Stimulated activated CD8-positive, alpha-beta memory T cell treated with anti-CD3 and anti-CD28 coated beads, Interleukin-12 subunit alpha, Interleukin-12 subunit beta, amount 100 ng/mL, for 4 hours (primary cell): ENCODE measurements at regions not wholly inside any gene's neighbourhood (a gene's known extent, or its start where the extent isn't known, plus 50 kb on each side); places are given as distances from the start of the nearest gene placed in this dataset.

Source experiments
- DNase-seq: peaks from one replicate; pipeline ENCODE4 v3.0.0-alpha.2; 2020; ENCODE audit warnings: low read depth

DNA sequence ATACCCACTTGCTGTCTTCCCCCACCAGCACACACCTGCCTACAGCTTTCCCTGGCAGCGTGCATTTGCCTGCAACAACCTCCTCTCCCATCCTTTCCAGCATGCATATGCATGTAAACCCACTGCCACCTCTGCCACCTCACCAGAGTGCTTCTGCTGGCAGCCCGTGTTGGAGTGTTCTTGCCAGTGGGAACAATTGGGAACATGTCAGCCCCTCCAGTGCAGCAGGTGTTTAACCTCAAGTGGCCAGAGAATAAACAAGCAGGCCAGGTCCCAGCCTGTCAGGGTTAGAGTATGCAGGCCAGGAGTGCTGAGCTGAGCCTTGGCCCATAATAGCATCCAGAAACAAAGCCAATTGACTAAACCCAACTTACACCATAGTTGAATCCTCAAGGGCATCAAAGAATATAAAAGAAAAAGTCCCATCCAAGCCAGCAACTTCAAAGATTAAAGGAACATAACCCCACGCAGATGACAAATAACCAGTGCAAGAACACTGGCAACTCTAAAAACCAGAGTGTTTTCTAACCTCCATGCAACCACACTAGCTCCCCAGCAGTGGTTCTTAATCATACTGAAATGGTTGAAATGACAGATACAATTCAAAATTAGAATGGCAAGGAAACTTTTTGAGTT, 1212.1 kb upstream of the CITED2 start:
- no peak for DNase-seq

DNA sequence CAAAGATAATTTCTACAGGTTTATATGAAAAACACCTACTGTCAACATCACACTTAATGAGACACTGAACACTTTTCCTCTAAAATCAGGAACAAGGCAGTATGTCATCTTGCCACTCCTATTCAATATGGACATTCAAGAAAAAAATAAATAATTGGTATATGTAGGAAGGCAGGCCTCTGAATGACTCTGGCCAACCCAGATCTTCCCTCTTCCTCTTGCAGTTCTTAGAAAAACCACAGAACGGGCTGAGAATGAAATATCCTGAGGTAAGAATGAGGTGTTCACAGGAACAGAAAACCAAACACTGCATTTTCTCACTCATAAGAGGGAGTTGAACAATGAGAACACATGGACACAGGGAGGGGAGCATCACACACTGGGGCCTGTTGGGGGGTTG, 1207.2 kb upstream of the CITED2 start:
- no peak for DNase-seq

DNA sequence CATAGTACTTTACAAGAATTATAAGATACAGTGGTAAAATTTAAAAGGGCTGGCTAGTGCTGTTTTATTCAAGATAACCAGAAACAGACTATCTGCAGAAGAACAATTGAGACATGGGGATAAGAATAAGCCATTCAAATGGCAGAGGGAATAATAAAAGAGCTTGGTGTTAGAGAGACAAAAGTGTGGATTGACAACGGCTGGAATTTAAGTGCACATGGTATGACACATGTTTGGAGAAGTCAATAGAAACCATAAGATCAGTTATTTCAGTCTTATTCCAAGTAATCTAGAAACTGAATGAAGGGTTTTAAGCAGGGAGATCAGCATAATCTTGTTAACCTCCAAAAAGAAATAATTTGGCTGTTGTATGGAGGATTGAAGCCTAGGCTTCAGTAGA, 1205.5 kb upstream of the CITED2 start:
- no peak for DNase-seq

GRCh38 chr6:140576004-140576555, 1201.6 kb upstream of the CITED2 start:
- no peak for DNase-seq

DNA sequence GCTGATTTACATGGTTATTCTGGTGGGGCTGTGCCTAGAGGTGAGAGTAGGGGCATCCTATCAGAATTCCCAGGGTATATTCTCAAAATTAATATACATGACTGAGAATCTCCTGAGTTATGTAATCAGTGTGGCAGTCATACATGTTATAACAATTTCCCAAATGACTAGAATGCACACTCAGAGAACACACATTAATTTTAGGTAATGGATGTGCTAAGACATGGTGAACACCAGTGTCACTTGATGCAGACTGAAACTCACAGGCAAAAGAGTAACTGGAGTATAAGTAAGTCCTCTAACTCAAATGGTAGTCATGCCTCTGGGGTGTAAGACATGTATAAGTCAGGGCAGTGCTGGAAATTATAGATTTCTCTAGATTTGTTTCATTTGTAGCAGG, 1198.4 kb upstream of the CITED2 start:
- DNase-seq: no peak

- DNase-seq: no peak
These were observed 1197.7 kb upstream of the CITED2 start for GRCh38 chr6:140572129-140572528.

DNA sequence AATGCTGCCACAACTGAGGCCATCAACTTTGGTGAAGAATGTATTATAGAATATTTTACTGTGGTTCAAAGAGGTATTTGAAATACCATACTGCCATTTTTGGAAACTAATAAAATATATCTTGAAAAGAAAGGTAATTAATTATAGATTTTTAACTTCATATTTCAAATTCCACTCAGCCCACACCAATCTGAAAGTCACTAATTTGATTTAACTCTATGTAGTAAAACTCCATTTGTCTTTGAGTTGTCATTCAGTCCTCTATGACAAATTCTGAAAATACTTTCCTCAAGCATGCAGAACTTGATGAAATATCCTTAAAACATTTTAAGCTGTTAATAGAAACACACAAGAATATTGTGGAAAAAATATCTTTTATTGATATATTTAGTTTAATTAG, 1196.7 kb upstream of the CITED2 start:
- no peak for DNase-seq

DNA sequence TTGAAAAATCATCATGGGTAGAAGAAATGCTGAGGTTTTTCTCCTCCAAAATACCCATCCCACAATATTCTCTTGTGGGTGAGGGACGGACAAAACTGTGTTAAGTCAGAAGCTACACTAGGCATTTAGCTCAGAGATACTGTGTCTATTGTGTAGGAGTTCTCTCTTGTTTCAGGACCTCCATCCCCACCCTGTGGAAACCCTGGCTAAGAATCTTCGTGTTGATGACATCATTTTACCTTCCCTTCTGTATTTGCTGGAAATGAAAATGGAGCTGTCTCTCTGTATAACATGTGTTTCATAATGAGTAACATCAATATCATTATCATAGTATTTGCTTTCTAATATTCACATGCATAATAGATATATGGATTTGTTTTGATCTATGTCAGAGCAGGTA, 1193.0 kb upstream of the CITED2 start:
- no peak for DNase-seq

GRCh38 chr6:140566781-140567277, 1192.4 kb upstream of the CITED2 start:
- DNase-seq: no peak

DNA sequence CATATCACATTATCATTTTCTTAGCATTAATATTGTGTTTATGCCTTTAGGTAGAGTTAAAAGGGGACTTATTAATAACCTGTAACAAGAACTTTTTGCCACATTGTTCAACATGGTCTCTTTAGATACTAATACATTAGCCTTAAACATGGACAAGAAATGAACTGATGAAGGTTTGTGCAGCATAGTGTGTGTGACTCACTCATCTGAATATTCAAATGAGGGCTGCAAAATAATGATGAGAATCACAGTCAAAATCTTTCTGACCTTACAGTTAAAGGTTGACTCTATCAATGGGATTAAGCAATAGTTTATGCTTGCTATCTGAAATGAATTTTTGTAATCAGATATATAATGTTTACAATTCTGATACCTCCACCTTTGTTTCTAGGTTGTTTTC, 1189.3 kb upstream of the CITED2 start:
- DNase-seq: no peak

GRCh38 chr6:140561701-140562100, 1187.3 kb upstream of the CITED2 start:
- DNase-seq: no peak

GRCh38 chr6:140560671-140561070, 1186.2 kb upstream of the CITED2 start:
- DNase-seq: no peak

DNA sequence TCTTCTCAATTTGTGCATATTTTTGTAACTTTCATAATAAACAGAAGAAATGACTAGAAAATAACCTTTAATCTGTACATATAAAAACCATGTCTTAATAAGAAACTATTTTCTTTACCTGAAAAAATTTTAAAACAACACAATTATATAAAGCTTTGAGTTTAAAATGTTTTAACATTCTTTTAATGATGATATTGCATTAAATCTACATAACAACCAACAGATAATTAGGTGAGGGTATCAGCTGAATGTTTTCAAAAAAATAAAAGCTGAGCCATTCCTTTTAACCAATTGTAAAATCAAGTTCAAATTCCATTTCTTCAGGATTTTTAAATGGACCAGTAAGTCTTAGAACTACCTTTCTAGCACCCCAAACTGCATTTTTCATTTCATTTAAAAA, 1185.0 kb upstream of the CITED2 start:
- DNase-seq: no peak

DNA sequence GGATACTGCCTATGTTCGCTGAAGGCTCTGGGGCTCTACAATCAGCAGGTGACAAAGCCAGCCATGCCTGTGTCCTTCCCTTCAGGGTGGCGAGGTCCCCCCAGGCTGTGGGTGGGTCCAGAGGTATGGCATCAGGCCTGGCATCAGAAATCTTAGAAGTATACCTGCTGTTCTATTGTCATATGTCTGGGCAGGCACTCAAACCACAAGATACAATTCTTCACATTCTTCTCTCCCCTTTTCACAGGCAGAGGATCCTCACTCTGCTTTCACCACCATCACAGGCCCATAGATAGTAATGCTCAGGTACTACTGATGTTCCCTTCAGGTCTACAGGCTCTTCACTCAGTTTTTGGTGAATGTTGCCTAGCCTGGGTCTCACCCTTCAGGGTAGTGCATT, 1180.0 kb upstream of the CITED2 start:
- DNase-seq: no peak

DNA sequence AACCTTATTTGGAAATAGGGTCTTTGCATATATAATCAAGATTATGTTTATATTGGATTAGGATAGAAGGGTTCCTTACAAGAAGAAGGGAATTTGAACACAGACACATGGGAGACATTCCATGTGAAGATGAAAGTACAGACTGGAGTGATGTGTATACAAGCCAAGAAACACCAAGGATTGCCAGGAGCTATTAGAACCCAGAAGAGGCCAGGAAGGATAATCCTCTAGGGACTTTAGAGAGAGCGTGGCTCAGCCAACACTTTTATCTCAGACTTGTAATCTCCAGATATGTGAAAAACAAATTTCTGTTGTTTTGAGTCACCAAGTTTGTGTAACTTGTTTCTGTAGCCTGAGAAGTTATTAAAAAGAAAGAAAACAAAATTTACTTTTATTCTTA, 1173.9 kb upstream of the CITED2 start:
- no peak for DNase-seq

GRCh38 chr6:140546640-140547039, 1172.2 kb upstream of the CITED2 start:
- DNase-seq: no peak

DNA sequence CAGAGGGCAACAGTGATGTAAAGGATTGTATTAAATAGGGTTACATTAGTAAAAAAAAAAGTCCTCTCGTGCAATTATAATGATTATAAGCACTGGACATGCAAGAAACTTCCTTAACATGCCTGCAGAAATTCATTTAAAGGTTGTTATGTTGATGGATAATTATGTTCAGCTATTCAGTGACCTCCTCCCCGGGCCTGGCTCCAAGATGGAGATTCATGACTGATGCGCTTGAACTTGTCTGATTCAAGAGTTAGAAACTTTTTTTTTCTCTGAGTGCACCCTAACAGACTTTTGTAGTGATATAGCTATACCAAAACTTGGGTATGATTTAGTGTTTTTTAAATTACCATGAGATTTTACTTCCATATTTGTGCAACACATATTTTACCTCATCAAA, 1170.0 kb upstream of the CITED2 start:
- no peak for DNase-seq

GRCh38 chr6:140542863-140543262, 1168.4 kb upstream of the CITED2 start:
- DNase-seq: no peak

GRCh38 chr6:140541288-140541687, 1166.8 kb upstream of the CITED2 start:
- DNase-seq: no peak

GRCh38 chr6:140540743-140541142, 1166.3 kb upstream of the CITED2 start:
- no peak for DNase-seq

DNA sequence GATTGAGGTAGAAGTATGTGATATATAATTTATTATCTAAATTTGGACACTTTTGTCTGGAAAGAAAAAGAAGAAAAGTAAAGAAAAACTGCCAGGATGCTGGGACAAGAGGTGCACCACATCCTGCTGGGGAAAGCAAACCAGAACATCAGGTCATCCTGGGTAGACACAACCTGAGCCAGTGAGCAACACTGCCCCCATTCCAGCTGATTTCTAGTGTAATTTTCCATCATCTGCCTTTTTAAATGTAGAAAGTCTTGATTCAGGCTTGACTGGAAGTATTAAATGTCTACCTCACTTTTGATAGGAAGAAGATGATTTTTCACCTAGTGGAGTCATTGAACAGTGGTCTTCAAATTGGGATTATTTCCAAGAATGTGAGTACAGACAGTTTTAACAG, 1164.5 kb upstream of the CITED2 start:
- DNase-seq: no peak

DNA sequence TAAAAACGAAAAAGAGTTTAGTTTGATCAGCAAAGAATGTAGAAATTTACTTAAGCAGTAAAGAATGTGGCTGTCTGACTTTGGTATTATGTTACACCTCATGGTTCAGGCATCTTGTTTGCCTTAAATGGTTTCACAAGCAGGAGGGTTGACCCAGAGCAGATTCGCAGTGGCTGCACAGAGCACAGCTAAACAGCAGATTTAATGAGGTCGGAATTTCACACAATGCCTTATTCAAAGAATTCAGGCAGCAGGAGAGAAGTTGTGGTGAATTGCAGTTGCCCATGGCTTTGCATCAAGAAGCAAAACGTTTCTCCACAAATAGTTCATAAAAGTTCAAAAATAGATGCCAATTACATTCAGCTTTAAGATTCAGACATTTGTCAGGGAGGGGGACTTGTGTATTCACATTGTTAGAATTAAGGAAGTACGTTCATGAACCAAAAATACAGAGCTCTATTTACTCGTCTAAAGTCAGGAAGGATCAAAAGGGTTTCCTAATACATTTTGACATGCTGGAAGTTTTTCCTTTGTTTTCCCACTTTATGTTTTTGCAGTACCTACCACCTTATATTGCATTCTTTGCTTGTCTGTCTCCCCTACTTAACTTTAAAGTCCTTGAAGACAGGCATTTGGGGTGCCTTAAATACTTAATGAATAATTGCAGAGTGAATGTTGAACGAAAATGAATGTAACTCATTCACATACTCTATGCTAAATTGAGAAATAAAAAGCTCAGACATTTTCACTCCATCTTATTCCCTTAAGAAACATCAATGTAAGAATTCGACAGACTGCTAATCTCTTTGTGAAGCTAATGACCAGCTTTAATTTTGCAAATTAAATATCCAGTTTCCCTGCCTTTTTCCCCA, 1163.6 kb upstream of the CITED2 start:
- no peak for DNase-seq

DNA sequence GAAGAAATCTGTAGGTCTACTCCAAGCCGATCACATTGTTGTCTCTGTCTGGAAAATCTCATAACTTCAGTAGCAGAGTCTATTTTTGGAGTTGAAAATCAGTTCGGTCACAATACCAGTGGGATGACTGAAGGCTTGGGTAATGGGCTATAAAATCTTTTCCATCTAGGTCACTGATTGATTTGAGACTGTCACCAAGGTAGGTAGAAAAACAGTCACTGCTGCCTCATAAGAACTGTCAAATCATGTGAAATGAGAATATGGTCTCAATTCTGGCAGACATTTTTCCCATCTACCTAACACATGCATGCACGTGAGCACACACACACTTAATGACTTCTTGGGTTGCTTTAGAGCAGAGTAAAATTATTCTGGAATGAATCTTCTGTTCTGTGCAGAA, 1162.8 kb upstream of the CITED2 start:
- DNase-seq: no peak
